HepG2 (cell line): ENCODE measurements at regions not wholly inside any gene's neighbourhood (a gene's known extent, or its start where the extent isn't known, plus 50 kb on each side); places are given as distances from the start of the nearest gene placed in this dataset.

ENCODE experiments used
- ARNT ChIP-seq: fragments of 450-650 bp; IDR thresholded peaks from 2 replicates; pipeline ENCODE4 v1.6.1; 2017
- EHMT2 ChIP-seq: fragments of 200-600 bp; sonication (generic); IDR thresholded peaks from 2 replicates; pipeline ENCODE4 v1.7.0; 2017; ENCODE audit warnings: antibody characterized with exemption, low read depth, low read length, borderline replicate concordance
- HDAC6 ChIP-seq: fragments of 200-600 bp; sonication (generic); IDR thresholded peaks from 2 replicates; pipeline ENCODE4 v1.7.0; 2017; ENCODE audit warnings: mild to moderate bottlenecking, antibody characterized with exemption, low read length, low read depth
- HHEX ChIP-seq: IDR thresholded peaks from 2 replicates; pipeline ENCODE4 v1.6.1; 2016; ENCODE audit warnings: control low read depth
- MTA3 ChIP-seq: sonication (generic); formaldehyde crosslinking; IDR thresholded peaks from 2 replicates; pipeline ENCODE4 v1.4.0; 2020; ENCODE audit warnings: missing genetic modification reagents
- ONECUT2 ChIP-seq: sonication (generic); formaldehyde crosslinking; IDR thresholded peaks from 2 replicates; pipeline ENCODE4 v1.4.0; 2020; ENCODE audit warnings: missing genetic modification reagents
- SIX4 ChIP-seq: sonication (generic); formaldehyde crosslinking; IDR thresholded peaks from 2 replicates; pipeline ENCODE4 v1.4.0; 2020; ENCODE audit warnings: missing genetic modification reagents
- SMARCC2 ChIP-seq: fragments of 450-650 bp; IDR thresholded peaks from 2 replicates; pipeline ENCODE4 v1.6.1; 2017; ENCODE audit warnings: antibody characterized with exemption, mild to moderate bottlenecking
- TOPORS ChIP-seq: sonication (generic); formaldehyde crosslinking; IDR thresholded peaks from 2 replicates; pipeline ENCODE4 v1.8.0; 2023; ENCODE audit warnings: mild to moderate bottlenecking, missing genetic modification reagents
- ZNF124 ChIP-seq: sonication (generic); formaldehyde crosslinking; IDR thresholded peaks from 2 replicates; pipeline ENCODE4 v1.4.0; 2020; ENCODE audit warnings: missing genetic modification reagents
- ZNF136 ChIP-seq: sonication (generic); formaldehyde crosslinking; IDR thresholded peaks from 2 replicates; pipeline ENCODE4 v1.8.1; 2022; ENCODE audit warnings: low read depth, mild to moderate bottlenecking, moderate library complexity, missing genetic modification reagents
- ZNF468 ChIP-seq: sonication (generic); formaldehyde crosslinking; IDR thresholded peaks from 2 replicates; pipeline ENCODE4 v1.8.0; 2022; ENCODE audit warnings: mild to moderate bottlenecking, moderate library complexity, missing genetic modification reagents
- ZNF577 ChIP-seq: sonication (generic); formaldehyde crosslinking; IDR thresholded peaks from 2 replicates; pipeline ENCODE4 v1.4.0; 2020; ENCODE audit warnings: mild to moderate bottlenecking, low read depth, missing genetic modification reagents, borderline replicate concordance
- ZNF841 ChIP-seq: sonication (generic); formaldehyde crosslinking; IDR thresholded peaks from 2 replicates; pipeline ENCODE4 v1.8.1; 2023; ENCODE audit warnings: missing genetic modification reagents, borderline replicate concordance
- TF ChIP-seq, protein P1 (sequence below): sonication (generic); formaldehyde crosslinking; IDR thresholded peaks from 2 replicates; pipeline ENCODE4 v1.5.0; 2020; ENCODE audit warnings: missing genetic modification reagents
- TF ChIP-seq, protein P2 (sequence below): sonication (generic); formaldehyde crosslinking; IDR thresholded peaks from 2 replicates; pipeline ENCODE4 v1.5.1; 2020; ENCODE audit warnings: missing genetic modification reagents, mild to moderate bottlenecking, borderline replicate concordance
- TF ChIP-seq, protein P3 (sequence below): sonication (generic); formaldehyde crosslinking; IDR thresholded peaks from 2 replicates; pipeline ENCODE4 v1.8.1; 2023; ENCODE audit warnings: missing genetic modification reagents, mild to moderate bottlenecking, borderline replicate concordance
- TF ChIP-seq, protein P4 (sequence below): sonication (generic); formaldehyde crosslinking; IDR thresholded peaks from 2 replicates; pipeline ENCODE4 v1.8.0; 2022; ENCODE audit warnings: missing genetic modification reagents, low read depth, mild to moderate bottlenecking, borderline replicate concordance
- TF ChIP-seq, protein P5 (sequence below): sonication (generic); formaldehyde crosslinking; IDR thresholded peaks from 2 replicates; pipeline ENCODE4 v1.4.0; 2020; ENCODE audit warnings: missing genetic modification reagents, borderline replicate concordance
- TF ChIP-seq, protein P6 (sequence below): sonication (generic); formaldehyde crosslinking; IDR thresholded peaks from 2 replicates; pipeline ENCODE4 v1.8.0; 2022; ENCODE audit warnings: low read depth, missing genetic modification reagents

DNA sequence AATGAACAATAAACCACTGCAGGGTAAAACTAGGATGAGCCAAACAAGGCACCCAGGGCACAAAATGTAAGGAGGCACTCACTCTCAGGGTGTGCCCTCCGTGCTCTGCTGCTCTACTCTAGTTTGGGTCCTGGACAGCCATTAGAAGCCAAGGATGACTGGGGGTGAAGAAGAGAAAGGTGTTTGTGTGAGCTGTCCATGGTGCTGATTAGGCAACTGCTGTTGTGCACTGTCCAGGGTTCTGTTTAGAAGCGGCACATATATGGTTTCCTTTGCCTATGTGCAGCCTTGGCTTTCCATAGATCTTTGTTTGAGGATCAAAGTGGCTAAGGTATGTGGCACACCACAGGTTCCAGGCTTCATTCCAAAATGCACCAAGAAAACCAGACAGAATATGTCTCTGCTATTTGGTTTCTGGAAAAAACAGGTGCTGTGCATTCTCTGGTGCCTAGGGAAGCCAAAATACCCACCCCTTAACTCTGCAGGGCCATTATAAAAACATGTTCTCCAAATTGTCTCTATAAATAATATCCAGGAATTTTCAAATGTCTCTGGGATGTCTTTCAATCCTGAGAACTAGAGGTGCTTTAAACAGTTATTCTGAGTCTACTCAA is 123.5 kb downstream of the CBLN1 start (continued):
- TF ChIP-seq MTA3 (CRISPR knock-in tag) (peak; percentile 88; the same call in 1 of the 2 replicates), ARNT (no peak), ZNF468 (CRISPR knock-in tag) (no peak; the same call in 1 of the 2 replicates), HDAC6 (no peak), ONECUT2 (CRISPR knock-in tag) (peak; percentile 65), SMARCC2 (no peak), ZNF577 (CRISPR knock-in tag) (no peak), EHMT2 (peak; percentile 100), ZNF841 (CRISPR knock-in tag) (no peak), HHEX (peak; percentile 74), SIX4 (CRISPR knock-in tag) (peak; percentile 93), ZNF136 (no peak), ZNF124 (peak; percentile 96), TOPORS (CRISPR knock-in tag) (peak; percentile 66; the same call in 1 of the 2 replicates)
- TF ChIP-seq, protein P1, sequence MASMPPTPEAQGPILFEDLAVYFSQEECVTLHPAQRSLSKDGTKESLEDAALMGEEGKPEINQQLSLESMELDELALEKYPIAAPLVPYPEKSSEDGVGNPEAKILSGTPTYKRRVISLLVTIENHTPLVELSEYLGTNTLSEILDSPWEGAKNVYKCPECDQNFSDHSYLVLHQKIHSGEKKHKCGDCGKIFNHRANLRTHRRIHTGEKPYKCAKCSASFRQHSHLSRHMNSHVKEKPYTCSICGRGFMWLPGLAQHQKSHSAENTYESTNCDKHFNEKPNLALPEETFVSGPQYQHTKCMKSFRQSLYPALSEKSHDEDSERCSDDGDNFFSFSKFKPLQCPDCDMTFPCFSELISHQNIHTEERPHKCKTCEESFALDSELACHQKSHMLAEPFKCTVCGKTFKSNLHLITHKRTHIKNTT (CRISPR knock-in tag) = no peak
- TF ChIP-seq, protein P2, sequence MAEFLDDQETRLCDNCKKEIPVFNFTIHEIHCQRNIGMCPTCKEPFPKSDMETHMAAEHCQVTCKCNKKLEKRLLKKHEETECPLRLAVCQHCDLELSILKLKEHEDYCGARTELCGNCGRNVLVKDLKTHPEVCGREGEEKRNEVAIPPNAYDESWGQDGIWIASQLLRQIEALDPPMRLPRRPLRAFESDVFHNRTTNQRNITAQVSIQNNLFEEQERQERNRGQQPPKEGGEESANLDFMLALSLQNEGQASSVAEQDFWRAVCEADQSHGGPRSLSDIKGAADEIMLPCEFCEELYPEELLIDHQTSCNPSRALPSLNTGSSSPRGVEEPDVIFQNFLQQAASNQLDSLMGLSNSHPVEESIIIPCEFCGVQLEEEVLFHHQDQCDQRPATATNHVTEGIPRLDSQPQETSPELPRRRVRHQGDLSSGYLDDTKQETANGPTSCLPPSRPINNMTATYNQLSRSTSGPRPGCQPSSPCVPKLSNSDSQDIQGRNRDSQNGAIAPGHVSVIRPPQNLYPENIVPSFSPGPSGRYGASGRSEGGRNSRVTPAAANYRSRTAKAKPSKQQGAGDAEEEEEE (CRISPR knock-in tag) = peak; percentile 87; the same call in 1 of the 2 replicates
- TF ChIP-seq, protein P3, sequence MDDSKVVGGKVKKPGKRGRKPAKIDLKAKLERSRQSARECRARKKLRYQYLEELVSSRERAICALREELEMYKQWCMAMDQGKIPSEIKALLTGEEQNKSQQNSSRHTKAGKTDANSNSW (CRISPR knock-in tag) = no peak
- TF ChIP-seq, protein P4, sequence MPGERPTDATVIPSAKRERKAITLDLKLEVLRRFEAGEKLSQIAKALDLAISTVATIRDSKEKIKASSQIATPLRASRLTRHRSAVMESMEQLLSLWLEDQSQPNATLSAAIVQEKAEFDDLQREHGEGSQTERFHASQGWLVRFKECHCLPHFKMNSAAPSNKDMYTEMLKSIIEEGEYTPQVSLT (CRISPR knock-in tag) = no peak
- TF ChIP-seq, protein P5, sequence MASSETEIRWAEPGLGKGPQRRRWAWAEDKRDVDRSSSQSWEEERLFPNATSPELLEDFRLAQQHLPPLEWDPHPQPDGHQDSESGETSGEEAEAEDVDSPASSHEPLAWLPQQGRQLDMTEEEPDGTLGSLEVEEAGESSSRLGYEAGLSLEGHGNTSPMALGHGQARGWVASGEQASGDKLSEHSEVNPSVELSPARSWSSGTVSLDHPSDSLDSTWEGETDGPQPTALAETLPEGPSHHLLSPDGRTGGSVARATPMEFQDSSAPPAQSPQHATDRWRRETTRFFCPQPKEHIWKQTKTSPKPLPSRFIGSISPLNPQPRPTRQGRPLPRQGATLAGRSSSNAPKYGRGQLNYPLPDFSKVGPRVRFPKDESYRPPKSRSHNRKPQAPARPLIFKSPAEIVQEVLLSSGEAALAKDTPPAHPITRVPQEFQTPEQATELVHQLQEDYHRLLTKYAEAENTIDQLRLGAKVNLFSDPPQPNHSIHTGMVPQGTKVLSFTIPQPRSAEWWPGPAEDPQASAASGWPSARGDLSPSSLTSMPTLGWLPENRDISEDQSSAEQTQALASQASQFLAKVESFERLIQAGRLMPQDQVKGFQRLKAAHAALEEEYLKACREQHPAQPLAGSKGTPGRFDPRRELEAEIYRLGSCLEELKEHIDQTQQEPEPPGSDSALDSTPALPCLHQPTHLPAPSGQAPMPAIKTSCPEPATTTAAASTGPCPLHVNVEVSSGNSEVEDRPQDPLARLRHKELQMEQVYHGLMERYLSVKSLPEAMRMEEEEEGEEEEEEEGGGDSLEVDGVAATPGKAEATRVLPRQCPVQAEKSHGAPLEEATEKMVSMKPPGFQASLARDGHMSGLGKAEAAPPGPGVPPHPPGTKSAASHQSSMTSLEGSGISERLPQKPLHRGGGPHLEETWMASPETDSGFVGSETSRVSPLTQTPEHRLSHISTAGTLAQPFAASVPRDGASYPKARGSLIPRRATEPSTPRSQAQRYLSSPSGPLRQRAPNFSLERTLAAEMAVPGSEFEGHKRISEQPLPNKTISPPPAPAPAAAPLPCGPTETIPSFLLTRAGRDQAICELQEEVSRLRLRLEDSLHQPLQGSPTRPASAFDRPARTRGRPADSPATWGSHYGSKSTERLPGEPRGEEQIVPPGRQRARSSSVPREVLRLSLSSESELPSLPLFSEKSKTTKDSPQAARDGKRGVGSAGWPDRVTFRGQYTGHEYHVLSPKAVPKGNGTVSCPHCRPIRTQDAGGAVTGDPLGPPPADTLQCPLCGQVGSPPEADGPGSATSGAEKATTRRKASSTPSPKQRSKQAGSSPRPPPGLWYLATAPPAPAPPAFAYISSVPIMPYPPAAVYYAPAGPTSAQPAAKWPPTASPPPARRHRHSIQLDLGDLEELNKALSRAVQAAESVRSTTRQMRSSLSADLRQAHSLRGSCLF = peak; percentile 97
- TF ChIP-seq, protein P6, sequence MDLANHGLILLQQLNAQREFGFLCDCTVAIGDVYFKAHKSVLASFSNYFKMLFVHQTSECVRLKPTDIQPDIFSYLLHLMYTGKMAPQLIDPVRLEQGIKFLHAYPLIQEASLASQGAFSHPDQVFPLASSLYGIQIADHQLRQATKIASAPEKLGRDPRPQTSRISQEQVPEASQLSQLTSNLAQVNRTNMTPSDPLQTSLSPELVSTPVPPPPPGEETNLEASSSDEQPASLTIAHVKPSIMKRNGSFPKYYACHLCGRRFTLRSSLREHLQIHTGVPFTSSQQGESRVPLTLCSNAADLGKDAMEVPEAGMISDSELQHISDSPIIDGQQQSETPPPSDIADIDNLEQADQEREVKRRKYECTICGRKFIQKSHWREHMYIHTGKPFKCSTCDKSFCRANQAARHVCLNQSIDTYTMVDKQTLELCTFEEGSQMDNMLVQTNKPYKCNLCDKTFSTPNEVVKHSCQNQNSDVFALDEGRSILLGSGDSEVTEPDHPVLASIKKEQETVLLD = peak; percentile 61
